ENCODE measurements at regions not wholly inside any gene's neighbourhood (a gene's known extent, or its start where the extent isn't known, plus 50 kb on each side); places are given as distances from the start of the nearest gene placed in this dataset.
"Not testable (repeated sequence)": the region's sequence is repeated elsewhere in the genome, so short reads cannot be mapped to it uniquely, and the experiment has no call there.

- no peak for DNase-seq (ENCODE audit: low spot score)
These were observed 99.9 kb upstream of the SERBP1 start for GRCh38 chr1:67530071-67530470.

- DNase-seq (ENCODE audit: low spot score), result peak; percentile 80
These were observed 102.4 kb upstream of the SERBP1 start for GRCh38 chr1:67532452-67533216.

GRCh38 chr1:67534627-67535065, 104.4 kb upstream of the SERBP1 start:
- no peak for DNase-seq (ENCODE audit: low spot score)

GRCh38 chr1:67535474-67535873, 105.3 kb upstream of the SERBP1 start:
- DNase-seq (ENCODE audit: low spot score), result peak; percentile 59

- DNase-seq (ENCODE audit: low spot score), result no peak
These were observed 106.9 kb upstream of the SERBP1 start for GRCh38 chr1:67536957-67537666.

- DNase-seq (ENCODE audit: low spot score), result no peak
These were observed 107.4 kb upstream of the SERBP1 start for GRCh38 chr1:67537667-67538018.

- no peak for DNase-seq (ENCODE audit: low spot score)
These were observed 110.0 kb upstream of the SERBP1 start for GRCh38 chr1:67540025-67540732.

- DNase-seq (ENCODE audit: low spot score), result no peak
These were observed 110.5 kb upstream of the SERBP1 start for GRCh38 chr1:67540733-67541125.

- no peak for DNase-seq (ENCODE audit: low spot score)
These were observed 112.5 kb upstream of the SERBP1 start for GRCh38 chr1:67542747-67543146.

GRCh38 chr1:67544921-67545320, 114.7 kb upstream of the SERBP1 start:
- DNase-seq (ENCODE audit: low spot score), result no peak

GRCh38 chr1:67545364-67545763, 115.2 kb upstream of the SERBP1 start:
- no peak for DNase-seq (ENCODE audit: low spot score)

- DNase-seq (ENCODE audit: low spot score), result no peak
These were observed 121.2 kb upstream of the SERBP1 start for GRCh38 chr1:67551375-67551774.

- no peak for DNase-seq (ENCODE audit: low spot score)
These were observed 122.1 kb upstream of the SERBP1 start for GRCh38 chr1:67552336-67552759.

GRCh38 chr1:67554204-67554603, 124.0 kb upstream of the SERBP1 start:
- not testable (repeated sequence) for DNase-seq (ENCODE audit: low spot score)

- DNase-seq (ENCODE audit: low spot score), result no peak
These were observed 125.5 kb upstream of the SERBP1 start for GRCh38 chr1:67555461-67556296.

- no peak for DNase-seq (ENCODE audit: low spot score)
These were observed 126.2 kb upstream of the SERBP1 start for GRCh38 chr1:67556297-67556900.

GRCh38 chr1:67557696-67558448, 127.1 kb upstream of the GADD45A start:
- DNase-seq (ENCODE audit: low spot score), result no peak

GRCh38 chr1:67558449-67559193, 126.4 kb upstream of the GADD45A start:
- DNase-seq (ENCODE audit: low spot score), result no peak

- DNase-seq (ENCODE audit: low spot score), result peak; percentile 48
These were observed 125.7 kb upstream of the GADD45A start for GRCh38 chr1:67559222-67559700.

Measured in COLO829 (cell line).